GM18520 (cell line): ENCODE measurements at regions not wholly inside any gene's neighbourhood (a gene's known extent, or its start where the extent isn't known, plus 50 kb on each side); places are given as distances from the start of the nearest gene placed in this dataset.

Experiments used
- ATAC-seq: cut with Tn5 transposase; IDR thresholded peaks from one replicate; pipeline ENCODE4 v1.9.1; 2021; ENCODE audit not compliant: unreplicated experiment

- no peak for ATAC-seq
These were observed 708.8 kb downstream of the HDGFL1 start for GRCh38 chr6:23278180-23278532.

- no peak for ATAC-seq
These were observed 711.1 kb downstream of the HDGFL1 start for GRCh38 chr6:23280437-23280836.

GRCh38 chr6:23282252-23283021 is 713.1 kb downstream of the HDGFL1 start:
- ATAC-seq, result no peak

- ATAC-seq, result no peak
These were observed 724.3 kb downstream of the HDGFL1 start for GRCh38 chr6:23293653-23294052.

GRCh38 chr6:23301556-23301955 is 732.2 kb downstream of the HDGFL1 start:
- no peak for ATAC-seq

GRCh38 chr6:23302514-23302913 is 733.1 kb downstream of the HDGFL1 start:
- no peak for ATAC-seq

GRCh38 chr6:23305325-23305943 is 736.1 kb downstream of the HDGFL1 start:
- ATAC-seq, result no peak

GRCh38 chr6:23306251-23306950 is 737.0 kb downstream of the HDGFL1 start:
- no peak for ATAC-seq

- no peak for ATAC-seq
These were observed 738.1 kb downstream of the HDGFL1 start for GRCh38 chr6:23307516-23307915.

- ATAC-seq, result no peak
These were observed 738.8 kb downstream of the HDGFL1 start for GRCh38 chr6:23308166-23308565.

GRCh38 chr6:23311211-23311610 is 741.8 kb downstream of the HDGFL1 start:
- ATAC-seq, result no peak

GRCh38 chr6:23316131-23316530 is 746.8 kb downstream of the HDGFL1 start:
- no peak for ATAC-seq

- ATAC-seq, result no peak
These were observed 747.6 kb downstream of the HDGFL1 start for GRCh38 chr6:23316931-23317330.

GRCh38 chr6:23319582-23319981 is 750.2 kb downstream of the HDGFL1 start:
- ATAC-seq, result no peak

- no peak for ATAC-seq
These were observed 751.2 kb downstream of the HDGFL1 start for GRCh38 chr6:23320471-23321015.

GRCh38 chr6:23323897-23324296 is 754.5 kb downstream of the HDGFL1 start:
- ATAC-seq, result no peak

GRCh38 chr6:23325065-23325464 is 755.7 kb downstream of the HDGFL1 start:
- no peak for ATAC-seq

- ATAC-seq, result no peak
These were observed 758.3 kb downstream of the HDGFL1 start for GRCh38 chr6:23327621-23328020.

- ATAC-seq, result no peak
These were observed 759.7 kb downstream of the HDGFL1 start for GRCh38 chr6:23329086-23329485.

GRCh38 chr6:23330632-23331031 is 761.3 kb downstream of the HDGFL1 start:
- no peak for ATAC-seq

GRCh38 chr6:23334360-23334759 is 765.0 kb downstream of the HDGFL1 start:
- ATAC-seq, result no peak

GRCh38 chr6:23335894-23336293 is 766.5 kb downstream of the HDGFL1 start:
- no peak for ATAC-seq
